ENCODE measurements at regions not wholly inside any gene's neighbourhood (a gene's known extent, or its start where the extent isn't known, plus 50 kb on each side); places are given as distances from the start of the nearest gene placed in this dataset.
"Not testable (repeated sequence)": the region's sequence is repeated elsewhere in the genome, so short reads cannot be mapped to it uniquely, and the experiment has no call there.

GRCh38 chrX:128954697-128955096 lies 568.6 kb downstream of the SMARCA1 start:
- not testable (repeated sequence) for DNase-seq (ENCODE audit: low read depth)

DNA sequence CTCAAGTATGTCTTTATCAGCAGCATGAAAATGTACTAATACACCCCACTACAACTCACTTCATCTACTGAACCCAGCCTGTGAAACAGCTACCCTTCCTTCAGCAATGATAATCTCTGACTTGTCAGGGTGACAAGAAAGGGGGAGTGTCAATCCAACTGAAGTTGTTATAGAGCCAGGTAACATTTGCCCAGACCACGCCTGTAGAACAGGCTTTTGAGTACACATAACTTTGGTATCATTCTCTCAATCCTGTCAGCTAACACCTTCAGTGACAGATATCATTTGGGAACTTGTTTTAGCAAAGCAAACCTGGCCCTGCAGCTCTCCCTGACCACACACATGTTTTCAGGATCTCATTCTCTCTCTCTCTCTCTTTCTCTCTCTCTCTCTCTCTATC lies 592.2 kb downstream of the SMARCA1 start:
- no peak for DNase-seq (ENCODE audit: low read depth)

DNA sequence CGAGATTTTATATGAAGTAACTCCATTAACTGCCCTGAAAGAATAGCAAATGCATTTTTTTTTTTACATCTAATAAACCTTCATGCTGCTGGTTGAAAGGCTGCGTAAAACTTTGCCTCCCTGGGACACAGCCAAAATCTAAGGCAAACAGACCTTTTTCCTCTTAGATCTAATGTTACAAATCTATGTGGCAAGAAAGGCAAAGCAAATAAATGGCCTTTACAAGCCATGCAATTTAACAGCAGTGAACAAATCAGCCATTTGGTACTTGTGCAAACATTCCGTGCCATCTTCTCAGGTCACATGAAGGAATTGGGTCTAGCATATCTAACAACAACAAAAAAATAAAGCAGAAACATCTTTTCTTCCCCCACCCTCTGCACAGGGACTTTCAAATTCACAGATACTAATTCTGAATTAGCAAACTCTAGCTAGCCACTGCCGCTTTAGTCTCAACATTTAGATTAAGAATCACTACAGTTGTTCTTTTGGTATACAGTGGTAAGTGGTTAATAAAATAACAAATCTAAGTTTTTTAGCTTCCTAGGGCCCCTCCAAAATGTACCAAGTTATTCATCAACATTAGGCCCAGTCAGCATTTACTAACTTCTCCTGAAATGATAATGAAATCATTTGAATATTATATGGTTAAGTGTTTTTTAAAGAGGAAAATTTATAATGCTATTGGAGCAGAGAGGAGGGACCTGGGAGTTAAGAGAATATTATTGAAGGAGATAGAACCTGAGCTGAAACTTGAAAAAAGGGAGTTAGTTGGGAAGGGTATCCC lies 593.8 kb downstream of the SMARCA1 start:
- DNase-seq (ENCODE audit: low read depth): no peak

DNA sequence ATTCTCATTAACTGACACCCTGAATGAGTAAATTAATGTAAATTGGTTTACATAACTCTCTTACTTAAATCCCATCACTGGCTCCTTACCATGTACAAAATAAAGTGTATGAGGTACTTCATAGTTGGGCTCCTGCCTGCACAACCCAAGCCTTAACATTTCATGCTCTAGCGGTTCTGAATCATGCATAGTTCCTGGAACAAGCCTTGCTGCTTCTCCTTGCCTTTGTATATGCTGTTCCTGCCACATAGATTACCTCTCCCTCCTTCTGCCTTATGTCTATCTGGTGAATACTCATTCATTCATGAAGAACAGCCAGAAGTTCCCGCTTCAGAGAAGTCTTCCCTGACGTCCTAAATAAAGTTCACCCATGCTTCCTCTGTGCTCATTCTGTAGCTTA lies 594.7 kb downstream of the SMARCA1 start:
- DNase-seq (ENCODE audit: low read depth): no peak

- DNase-seq (ENCODE audit: low read depth): no peak
These were observed 595.9 kb downstream of the SMARCA1 start for GRCh38 chrX:128927363-128927762.

DNA sequence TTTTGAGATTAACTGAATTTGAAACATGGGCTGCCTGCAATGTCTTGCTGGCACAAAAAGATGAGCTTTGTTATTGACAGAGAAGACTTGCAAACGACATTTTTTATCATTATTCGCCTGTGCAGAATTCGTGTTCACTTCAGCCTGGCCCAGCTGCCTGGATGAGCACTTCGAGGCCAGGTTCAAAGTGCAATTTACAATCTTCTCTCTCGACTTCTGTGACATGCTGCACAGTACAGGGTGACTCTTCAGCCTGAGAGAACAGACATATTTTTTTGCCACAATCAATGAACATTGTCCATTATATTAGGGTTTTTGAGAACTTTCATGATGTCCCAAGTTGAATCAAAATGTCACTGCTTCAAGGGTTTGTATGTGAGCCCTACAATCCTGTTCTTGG lies 616.5 kb downstream of the SMARCA1 start:
- DNase-seq (ENCODE audit: low read depth): no peak

DNA sequence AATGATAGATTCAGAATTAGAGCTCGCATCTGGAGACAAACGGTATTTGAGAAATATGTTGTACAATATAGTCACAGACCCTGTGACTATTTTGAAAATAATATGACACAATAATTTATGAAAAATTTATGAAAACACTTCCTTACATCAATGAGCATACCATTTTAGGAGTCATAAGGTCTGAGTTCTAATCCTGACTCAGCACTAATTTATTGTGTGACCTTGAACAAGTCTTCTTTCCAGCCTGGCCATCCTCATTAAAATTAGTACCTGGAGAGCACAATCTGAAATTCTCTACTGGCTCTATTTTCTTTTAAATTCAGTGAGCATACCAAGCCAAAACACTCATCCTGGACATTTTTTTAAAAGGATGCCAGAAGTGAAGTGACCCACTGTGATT lies 622.3 kb downstream of the SMARCA1 start:
- DNase-seq (ENCODE audit: low read depth): no peak

DNA sequence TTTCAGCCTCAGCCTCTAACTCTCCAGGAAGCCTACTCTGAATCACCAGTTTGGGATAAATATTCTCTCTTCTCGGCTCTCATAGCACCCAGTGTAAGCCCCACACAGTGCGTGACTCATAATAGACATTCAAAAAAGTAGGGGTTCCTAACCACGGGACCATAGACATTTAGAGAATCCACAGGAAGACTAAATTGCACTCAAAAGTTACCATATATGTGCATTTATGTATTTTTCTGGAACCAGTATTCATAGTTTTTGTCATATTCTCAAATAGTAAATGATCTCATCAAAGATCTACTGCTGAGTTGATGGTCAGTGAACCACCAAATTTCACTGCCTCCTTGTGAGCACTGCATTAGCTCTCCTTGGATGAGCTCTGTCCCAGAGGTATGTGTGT lies 625.7 kb downstream of the SMARCA1 start:
- DNase-seq (ENCODE audit: low read depth): no peak

DNA sequence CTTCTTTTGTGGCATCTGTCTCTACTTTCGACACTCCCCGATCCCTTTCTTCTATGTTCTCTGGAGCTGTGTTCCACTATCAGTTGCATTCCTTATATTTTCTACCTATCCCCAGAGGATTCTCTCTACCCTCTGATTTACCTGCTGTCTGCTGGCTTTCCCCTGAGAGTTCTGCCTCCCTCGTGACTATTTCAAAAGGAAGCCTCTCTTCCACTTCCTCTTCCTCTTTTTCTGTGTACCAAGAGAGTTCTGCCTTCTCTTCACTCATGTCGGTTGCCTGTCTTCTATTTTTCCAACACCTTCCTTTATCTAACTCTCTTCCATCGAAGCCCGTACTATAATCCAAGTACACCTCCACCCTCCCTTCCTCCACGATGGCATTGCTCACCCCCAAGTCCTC lies 631.7 kb downstream of the SMARCA1 start:
- DNase-seq (ENCODE audit: low read depth): no peak

DNA sequence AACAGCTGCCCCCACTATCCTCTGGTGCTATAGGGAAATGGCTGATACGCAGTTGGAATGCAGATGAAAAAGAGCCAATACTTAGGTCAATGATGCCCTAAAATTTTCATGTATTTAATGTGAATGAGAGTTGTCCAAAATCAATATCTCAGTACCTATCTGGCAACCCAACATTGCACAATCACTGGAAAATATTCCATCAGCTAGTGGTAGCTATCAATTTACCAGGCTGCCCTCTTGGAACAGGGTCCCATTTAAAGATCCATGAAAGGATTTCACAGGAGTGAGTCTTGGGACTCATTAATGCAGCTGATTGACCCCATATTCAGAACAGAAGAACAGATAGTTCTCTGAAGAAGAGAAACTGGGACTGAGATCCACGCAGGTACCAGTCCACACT lies 638.9 kb downstream of the SMARCA1 start:
- DNase-seq (ENCODE audit: low read depth): no peak

GRCh38 chrX:128883650-128884049 lies 639.6 kb downstream of the SMARCA1 start:
- DNase-seq (ENCODE audit: low read depth): no peak

DNA sequence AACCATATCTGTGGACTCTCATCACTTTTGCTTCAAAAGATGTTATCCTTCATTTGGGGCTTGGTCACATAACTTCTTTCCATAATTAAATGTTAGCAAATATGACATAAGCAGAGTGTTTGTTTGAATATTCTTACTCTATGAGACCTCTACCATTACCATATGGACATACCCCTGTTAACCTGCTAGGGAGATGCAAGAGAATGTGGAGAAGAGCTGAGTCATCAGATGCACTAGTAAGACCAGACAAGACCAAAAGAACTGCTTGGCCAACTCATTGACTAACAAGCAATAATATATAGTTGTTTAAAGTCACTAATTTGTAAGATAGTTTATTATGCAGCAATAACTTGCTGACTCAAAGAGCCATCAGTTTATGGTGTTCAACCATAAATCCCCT lies 652.9 kb downstream of the SMARCA1 start:
- DNase-seq (ENCODE audit: low read depth): no peak

DNA sequence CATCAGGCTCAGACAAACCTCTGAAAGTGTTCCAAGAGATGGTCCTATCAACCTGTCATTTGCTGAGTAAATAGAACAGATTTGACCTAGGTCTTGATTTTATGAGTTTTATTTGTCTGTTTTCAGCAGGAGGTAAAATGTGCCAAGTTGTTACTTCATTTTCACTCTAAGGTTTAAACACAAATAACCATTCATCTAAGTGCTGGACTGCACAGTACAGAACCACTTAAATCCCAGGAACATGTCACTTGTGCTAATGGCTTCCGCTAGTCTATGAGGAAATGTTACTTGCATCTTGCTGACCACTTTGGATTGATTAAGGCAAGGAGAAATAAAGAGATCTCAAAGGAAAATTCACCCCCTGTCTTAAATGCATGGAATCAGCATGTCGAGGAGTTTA lies 660.7 kb downstream of the SMARCA1 start:
- no peak for DNase-seq (ENCODE audit: low read depth)

DNA sequence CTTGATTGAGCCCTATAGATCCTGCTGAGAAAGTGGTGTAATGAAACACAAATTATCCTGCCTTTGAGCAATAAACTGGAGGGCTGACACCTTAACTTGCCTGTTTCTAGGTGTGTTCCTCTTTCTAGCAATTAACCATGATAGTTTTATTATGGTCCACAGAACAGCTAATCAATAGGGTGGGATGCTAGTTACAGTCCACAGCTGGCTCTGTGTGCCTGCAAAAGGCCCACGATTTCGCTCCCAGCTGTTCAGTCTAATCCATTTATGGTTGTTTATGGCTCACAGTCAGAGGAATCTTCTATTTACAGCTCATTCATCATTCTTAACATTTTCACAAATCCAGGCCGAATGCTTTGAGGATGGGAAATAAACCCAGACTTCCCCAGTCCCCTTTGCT lies 674.9 kb downstream of the SMARCA1 start:
- no peak for DNase-seq (ENCODE audit: low read depth)

- DNase-seq (ENCODE audit: low read depth): no peak
These were observed 676.9 kb downstream of the SMARCA1 start for GRCh38 chrX:128846385-128846784.

DNA sequence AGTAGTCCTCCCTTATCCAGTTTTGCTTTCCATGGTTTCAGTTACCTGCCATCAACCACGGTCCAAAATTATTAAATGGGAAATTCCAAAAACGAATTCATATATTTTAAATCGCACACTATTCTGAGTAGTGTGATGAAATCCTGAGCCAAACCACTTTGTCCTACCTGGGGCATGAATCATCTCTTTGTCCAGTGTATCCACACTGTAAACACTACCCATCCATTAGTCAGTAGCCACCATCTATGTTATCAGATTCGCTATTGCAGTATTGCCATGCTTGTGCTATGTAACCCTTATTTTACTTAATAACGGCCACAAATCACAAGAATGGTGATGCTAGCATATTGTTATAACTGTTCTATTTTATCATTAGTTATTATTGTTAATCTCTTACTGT lies 704.6 kb downstream of the SMARCA1 start:
- no peak for DNase-seq (ENCODE audit: low read depth)

- no peak for DNase-seq (ENCODE audit: low read depth)
These were observed 706.4 kb downstream of the SMARCA1 start for GRCh38 chrX:128816919-128817318.

GRCh38 chrX:128807367-128807766 lies 715.9 kb downstream of the SMARCA1 start:
- no peak for DNase-seq (ENCODE audit: low read depth)

DNA sequence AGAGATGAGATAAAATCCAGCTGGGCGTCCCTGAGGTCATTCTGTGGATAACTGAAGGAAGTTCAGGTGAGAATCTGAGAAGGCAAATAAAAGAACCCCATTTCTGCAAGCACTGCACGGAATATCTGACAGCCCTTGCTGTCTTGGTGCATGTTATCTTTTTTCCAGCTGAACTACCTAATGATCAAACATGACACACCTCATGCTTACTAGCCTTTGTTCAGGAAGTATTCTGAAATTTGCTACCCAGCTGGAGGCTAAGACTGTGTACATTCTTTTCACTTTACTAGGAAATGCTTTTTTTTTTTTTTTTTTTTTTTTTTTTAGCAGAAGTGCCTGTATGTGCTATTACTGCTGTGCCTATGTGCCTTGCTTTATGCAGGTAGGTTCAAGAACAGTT lies 718.1 kb downstream of the SMARCA1 start:
- no peak for DNase-seq (ENCODE audit: low read depth)

DNA sequence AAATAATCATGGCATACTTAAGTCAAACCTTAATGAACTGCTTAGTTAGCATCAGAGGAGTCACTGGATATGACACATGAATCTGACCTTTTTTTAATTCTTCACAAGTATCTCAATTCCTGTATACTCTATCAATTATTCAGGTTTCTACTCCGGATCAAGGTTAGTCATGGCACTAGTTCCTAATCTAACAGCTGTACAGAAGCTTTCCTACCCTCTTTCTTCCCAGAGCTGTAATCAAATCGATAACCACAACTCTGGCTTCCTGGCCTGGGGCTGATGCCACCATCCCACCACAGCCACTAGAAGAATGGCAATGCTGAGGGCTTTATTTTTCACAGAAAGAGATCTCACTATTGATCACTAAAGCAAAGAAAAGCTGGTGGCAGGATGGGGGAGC lies 718.5 kb downstream of the SMARCA1 start:
- DNase-seq (ENCODE audit: low read depth): no peak

DNA sequence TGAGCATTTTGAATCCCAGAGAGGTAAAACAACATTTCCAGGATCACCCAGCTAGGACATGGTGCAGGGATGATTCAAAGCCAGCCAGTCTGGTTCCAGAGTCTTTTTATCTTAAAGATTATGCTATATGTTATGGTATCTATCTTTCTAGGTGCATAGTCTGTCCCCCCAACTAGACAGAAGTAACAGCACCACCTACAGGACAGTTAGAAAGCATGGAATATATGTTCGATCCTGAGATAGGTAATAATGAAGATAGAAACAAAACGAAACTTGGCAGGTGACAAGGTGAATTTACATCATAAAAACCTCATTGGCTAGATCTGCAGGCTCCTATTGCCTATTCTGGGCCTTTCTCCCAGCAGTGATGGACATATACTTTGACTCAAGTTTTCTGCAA lies 723.2 kb downstream of the SMARCA1 start:
- no peak for DNase-seq (ENCODE audit: low read depth)

DNA sequence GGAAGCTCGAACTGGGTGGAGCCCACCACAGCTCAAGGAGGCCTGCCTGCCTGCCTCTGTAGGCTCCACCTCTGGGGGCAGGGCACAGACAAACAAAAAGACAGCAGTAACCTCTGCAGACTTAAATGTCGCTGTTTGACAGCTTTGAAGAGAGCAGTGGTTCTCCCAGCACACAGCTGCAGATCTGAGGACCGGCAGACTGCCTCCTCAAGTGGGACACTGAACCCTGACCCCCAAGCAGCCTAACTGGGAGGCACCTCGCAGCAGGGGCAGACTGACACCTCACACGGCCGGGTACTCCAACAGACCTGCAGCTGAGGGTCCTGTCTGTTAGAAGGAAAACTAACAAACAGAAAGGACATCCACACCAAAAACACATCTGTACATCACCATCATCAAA lies 730.9 kb upstream of the ACTRT1 start:
- DNase-seq (ENCODE audit: low read depth): not testable (repeated sequence)

DNA sequence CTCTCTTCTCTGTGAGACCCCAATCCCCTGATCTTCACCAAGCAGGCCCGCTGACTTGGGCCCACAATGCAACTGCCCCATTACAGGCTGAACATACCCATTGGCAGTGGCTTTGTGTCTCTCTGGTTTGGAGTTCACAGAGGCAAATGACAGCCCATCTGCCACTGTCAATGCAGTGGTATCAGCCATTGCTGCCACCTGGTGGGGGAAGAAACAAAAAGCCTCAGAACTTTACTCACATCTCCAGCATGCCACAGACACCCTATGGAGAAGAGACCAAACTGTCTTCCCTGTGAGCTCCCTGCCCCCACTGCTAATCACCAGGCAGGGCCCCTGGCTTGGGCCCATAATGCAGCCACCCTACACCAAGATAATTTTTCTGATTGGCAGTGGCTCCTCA lies 729.3 kb upstream of the ACTRT1 start:
- no peak for DNase-seq (ENCODE audit: low read depth)

- DNase-seq (ENCODE audit: low read depth): no peak
These were observed 728.7 kb upstream of the ACTRT1 start for GRCh38 chrX:128780934-128781333.

All from HS-5 (cell line).